IPS DF 4.7 (cell line): ENCODE measurements at regions not wholly inside any gene's neighbourhood (a gene's known extent, or its start where the extent isn't known, plus 50 kb on each side); places are given as distances from the start of the nearest gene placed in this dataset.
"Not testable (repeated sequence)": the region's sequence is repeated elsewhere in the genome, so short reads cannot be mapped to it uniquely, and the experiment has no call there.

Experiments
- DNase-seq: peaks from one replicate; pipeline ENCODE4 v3.0.0-alpha.2; 2013; ENCODE audit warnings: low spot score; ENCODE audit errors: extremely low read depth

DNA sequence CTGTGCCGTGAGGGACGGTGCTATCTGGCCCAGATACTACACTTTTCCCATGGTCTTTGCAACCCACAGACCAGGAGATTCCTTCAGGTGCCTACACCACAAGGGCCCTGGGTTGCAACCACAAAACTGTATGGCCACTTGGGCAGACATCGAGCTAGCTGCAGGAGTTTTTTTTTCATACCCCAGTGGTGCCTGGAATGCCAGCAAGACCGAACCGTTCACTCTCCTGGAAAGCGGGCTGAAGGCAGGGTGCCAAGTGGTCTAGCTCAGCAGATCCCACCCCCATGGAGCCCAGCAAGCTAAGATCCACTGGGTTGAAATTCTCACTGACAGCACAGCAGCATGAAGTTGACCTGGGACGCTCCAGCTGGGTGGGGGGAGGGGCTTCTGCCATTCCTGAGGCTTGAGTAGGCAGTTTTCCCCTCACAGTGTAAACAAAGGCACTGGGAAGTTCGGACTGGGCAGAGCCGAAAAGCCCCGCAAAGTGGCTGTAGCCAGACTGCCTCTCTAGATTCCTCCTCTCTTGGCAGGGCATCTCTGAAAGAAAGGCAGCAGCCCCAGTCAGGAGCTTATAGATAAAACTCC is 638.9 kb downstream of the SLC16A7 start:
- DNase-seq, result not testable (repeated sequence)

DNA sequence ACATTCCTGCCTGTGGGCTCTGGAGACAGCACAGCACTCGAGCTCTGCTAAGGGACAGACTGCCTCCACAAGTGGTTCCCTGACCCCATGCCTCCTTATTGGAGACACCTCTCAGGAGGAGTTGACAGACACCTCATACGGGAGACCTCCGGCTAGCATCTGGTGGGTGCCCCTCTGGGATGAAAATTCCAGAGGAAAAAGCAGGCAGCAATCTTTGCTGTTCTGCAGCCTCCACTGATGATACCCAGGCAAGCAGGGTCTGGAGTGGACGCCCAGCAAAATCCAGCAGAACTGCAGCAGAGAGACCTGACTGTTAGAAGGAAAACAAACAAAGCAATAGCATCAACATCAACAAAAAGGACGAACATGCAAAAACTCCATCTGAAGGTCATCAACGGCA is 639.4 kb downstream of the SLC16A7 start:
- DNase-seq, result no peak

DNA sequence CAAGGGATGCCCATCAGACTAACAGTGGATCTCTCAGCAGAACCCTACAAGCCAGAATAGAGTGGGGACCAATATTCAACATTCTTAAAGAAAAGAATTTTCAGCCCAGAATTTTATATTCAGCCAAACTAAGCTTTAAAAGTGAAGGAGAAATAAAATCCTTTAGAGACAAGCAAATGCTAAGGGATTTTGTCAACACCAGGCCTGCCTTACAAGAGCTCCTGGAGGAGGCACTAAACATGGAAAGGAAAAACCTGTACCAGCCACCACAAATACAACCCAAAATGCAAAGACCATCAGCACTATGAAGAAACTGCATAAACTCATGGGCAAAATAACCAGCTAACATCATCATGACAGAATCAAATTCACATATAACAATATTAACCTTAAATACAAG is 640.6 kb downstream of the SLC16A7 start:
- DNase-seq, result not testable (repeated sequence)

DNA sequence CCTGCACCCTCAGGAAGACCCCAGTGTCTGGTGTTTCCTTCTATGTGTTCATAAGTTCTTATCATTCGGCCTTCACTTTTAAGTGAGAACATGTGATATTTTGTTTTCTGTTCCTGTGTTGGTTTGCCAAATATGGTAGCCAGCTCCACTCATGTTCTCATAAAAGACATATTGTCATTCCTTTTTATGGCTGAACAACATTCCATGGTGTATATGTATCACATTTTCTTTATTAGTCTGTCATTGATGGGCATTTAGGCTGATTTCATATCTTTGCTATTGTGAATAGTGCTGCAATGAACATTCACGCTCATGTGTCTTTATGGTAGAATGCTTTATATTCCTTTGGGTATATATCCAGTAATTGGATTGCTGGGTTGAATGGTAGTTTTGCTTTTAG is 645.1 kb downstream of the SLC16A7 start:
- no peak for DNase-seq

DNA sequence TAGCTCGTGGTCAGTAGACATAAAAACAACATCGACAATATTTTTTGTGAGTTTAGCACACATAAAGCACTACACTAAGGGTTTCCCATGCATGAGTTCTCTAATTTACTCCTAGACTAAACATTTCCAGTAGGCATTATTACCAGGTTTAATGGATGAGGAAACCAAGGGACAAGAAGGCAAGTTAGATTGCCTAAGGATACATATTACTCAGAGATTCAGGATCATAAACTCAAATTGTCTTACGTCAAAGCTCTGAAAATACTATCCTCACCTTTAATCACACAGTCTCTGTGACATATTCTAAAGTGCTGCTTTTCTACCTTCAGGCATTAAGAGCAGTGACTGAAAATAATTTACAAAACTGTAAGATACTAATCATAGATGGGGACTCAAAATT is 655.3 kb downstream of the SLC16A7 start:
- DNase-seq, result no peak

DNA sequence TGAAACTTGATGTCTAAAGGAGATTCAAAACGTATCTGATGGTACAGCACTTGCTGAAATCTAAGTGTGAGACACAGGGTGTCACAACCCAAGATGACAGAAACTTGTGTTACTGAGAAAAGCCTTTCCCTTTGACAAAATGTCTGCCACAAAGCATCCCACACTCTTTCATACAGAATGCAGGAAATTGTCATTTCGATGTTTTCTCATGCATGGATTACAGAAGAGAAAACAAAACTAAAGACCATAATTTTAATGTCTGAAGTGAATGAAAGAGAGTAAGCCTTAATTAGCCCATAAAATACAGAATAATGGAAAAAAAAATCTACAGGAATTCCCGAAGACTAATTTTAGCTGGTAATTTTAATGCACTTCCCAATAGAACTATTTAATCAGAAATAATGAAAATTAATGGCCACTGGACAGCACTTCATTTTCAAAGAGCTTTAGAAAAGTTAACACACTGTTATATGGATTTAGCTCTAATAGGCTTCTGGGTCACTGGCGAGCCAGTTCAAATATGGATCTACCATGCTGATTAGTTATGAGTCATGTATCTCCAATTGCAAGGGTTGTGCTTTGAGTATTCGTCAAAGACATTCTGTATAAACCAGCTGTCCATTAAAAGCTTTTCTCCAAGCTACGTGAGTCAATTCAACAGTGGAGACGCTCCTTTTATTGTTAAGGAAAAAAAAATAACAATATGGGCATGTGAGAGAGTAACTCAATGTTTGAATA is 656.7 kb downstream of the SLC16A7 start:
- no peak for DNase-seq

DNA sequence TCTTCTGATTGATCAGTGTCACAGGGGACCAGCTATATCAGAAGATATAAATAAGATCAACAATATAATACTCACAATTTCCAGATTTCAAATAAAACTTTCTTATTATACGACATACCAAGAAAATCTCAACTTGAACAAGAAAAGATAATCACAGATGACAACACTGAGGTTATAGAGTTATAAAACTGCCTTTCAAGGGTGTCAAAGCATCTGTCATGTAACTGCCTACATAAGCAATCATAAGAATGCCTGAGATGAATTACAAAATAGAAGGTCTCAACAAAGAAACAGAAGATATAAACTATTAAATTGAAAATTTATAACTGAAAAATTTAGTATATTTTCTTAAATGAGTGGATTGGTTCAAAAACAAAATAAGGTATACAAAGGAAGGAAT is 659.2 kb downstream of the SLC16A7 start:
- no peak for DNase-seq

DNA sequence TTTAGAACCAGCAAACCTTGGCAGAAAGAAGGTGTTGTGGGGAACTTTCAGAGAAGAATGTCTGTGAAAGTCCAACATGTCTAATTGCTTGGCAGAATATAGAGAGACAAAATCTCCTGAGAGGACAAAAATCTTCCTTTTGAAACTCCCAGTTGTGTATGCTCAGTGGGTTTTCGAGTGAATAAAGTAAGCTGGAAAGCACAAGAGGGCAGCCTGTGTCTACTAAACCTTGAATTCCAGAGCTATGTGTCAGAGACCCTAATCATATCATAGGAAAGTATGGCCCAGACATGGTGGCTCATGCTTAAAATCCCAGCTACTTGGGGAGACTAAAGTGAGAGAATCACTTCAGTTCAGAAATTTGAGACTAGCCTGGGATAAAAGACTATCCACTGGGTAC is 661.2 kb downstream of the SLC16A7 start:
- DNase-seq, result no peak

- DNase-seq, result no peak
Measured at GRCh38 chr12:60259225-60259624, 663.4 kb downstream of the SLC16A7 start.

DNA sequence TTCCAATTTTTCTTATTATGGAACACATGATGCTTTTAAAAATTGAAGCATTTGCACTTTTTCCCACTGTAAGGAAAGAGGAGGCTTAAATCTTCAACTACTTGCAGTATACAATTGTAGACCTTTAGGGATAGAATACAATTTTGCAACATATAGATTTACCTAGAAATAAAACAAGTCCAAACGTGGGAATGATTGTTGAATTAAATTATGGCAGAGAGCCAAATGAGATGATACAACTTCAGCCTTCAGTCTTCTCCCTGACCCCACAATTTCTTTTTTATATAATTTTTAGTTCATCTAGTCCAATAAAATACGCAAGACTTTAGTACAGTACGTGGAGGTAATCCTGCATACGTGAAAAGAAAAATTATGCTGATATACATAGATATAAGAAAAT is 666.5 kb downstream of the SLC16A7 start:
- DNase-seq, result no peak

GRCh38 chr12:60263161-60263560 is 667.3 kb downstream of the SLC16A7 start:
- no peak for DNase-seq

DNA sequence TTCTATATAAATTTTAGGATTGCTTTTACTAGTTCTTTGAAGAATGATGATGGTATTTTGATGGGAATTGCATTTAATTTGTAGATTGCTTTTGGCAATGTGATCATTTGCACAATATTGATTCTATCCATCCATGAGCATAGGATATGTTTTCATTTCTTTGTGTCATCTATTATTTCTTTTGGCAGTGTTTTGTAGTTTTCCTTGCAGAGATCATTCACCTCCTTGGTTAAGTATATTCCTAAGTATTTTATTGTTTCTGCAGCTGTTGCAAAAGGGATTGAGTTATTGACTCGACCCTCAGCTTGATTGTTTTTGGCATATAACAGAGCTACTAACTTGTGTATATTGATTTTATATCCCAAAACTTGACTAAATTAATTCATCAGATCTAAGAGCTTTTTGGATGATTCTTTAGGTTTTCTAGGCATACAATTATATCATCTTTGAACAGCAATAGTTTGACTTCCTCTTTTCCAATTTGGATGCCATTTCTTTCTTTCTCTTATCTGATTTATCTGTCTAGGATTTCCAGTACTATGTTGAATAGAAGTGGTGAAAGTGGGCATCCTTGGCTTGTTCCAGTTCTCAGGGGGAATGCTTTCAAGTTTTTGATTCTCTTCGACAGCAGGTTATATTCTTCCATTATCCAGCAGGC is 668.1 kb downstream of the SLC16A7 start:
- no peak for DNase-seq

- no peak for DNase-seq
Measured at GRCh38 chr12:60265741-60266140, 669.9 kb downstream of the SLC16A7 start.

GRCh38 chr12:60266381-60266852 is 670.6 kb downstream of the SLC16A7 start:
- DNase-seq, result no peak

DNA sequence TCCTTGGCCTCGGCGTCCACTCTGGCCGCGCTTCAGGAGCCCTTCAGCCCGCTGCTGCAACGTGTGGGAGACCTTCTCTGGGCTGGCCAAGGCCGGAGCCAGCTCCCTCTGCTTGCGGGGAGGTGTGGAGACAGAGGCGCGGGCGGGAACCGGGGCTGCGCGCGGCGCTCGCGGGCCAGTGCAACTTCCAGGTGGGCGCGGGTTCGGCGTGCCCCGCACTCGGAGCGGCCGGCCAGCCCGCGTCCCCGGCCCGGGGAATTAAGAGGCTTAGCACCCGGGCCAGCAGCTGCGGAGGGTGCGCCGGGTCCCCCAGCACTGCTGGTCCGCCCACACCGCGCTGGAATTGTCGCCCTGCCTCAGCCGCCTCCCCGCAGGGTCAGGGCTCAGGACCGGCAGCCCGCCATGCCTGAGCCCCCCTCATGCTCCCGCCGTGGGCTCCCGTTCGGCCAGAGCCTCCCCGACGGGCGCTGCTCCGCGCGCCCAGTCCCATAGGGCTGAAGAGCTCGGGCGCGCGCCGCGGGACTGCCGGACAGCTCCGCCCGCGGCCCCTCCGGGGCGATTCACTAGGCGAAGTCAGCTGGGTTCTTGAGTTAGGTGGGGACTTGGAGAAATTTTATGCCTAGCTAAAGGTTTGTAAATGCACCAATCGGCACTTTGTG is 673.9 kb downstream of the SLC16A7 start:
- no peak for DNase-seq

DNA sequence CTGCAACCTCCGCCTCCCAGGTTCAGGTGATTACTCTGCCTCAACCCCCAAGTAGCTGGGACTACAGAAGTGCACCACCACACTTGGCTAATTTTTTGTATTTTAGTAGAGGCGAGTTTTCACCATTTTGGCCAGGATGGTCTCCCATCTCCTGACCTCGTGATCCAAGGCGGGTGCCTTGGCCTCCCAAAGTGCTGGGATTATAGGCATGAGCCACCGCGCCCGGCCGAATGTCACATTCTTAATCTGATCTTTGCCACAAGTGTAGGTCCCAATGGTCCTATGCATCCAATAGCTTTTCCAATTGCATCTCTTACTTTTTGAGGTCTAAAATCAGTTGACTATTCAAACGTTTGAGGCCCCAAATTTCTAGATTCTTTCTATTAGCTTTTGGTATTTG is 676.0 kb downstream of the SLC16A7 start:
- DNase-seq, result no peak

DNA sequence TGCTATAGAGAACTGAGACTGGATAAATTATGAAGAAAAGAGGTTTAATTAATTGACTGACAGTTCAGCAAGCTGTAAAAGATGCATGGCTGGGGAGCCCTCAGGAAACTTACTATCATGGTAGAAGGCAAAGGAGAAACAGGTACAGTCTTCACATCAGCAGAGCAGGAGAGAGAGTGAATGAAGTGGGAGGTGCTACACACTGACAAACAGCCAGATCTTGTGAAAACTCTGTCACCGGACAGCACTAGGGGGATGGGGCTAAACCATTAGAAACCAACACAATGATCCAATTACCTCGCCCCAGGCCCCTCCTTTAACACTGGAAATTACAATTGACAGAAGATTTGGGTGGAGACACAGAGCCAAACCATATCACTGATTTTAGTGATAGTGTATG is 682.4 kb downstream of the SLC16A7 start:
- no peak for DNase-seq

GRCh38 chr12:60279221-60279620 is 683.4 kb downstream of the SLC16A7 start:
- DNase-seq, result no peak

GRCh38 chr12:60281522-60281921 is 685.7 kb downstream of the SLC16A7 start:
- no peak for DNase-seq

DNA sequence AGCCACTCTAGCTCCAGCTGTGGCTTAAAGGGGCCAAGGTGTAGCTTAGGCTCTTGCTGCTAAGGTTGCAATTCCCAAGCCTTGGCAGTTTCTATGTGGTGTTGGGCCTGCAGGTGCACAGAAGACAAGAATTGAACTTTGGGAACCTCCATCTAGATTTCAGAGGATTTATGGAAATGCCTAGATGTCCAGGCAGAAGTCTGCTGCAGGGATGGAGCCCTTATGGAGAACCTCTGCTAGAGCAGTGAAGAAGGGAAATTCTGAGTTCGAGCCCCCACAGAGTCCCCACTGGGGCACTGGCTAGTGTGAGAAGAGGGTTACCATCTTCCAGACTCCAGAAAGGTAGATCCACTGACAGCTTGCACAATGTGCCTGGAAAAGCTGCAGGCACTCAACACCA is 694.7 kb downstream of the SLC16A7 start:
- no peak for DNase-seq

DNA sequence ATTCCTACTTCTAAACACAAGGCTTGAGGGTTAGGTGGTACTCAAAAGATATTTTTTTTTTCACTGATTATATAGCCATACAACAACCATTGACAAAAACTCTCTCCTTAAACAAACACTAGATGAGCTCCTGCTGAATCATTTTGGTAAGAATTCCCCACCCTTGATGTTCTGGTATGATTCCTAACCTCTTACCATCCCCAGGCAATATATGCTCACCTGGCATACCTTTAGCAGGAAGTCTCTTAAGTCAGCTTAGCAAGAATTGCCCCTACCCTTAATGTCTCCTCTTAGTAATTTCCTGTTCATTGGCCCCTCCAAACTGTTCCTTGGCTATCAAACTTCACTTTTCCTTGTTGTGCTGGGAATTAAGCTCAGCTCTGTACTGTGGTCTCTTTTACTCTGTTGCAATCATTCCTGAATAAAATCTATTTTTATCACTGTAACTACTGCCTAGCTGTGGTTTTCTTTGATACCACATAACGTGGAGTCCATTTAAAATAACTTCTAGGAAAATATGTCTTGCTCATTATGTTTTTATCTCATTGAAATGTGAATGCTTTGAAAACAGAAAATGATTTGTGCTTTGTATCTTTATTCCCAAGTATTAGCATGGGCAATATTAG is 712.6 kb downstream of the SLC16A7 start:
- DNase-seq, result no peak

GRCh38 chr12:60311940-60312339 is 716.1 kb downstream of the SLC16A7 start:
- no peak for DNase-seq
